ENCODE measurements at regions not wholly inside any gene's neighbourhood (a gene's known extent, or its start where the extent isn't known, plus 50 kb on each side); places are given as distances from the start of the nearest gene placed in this dataset.

DNA sequence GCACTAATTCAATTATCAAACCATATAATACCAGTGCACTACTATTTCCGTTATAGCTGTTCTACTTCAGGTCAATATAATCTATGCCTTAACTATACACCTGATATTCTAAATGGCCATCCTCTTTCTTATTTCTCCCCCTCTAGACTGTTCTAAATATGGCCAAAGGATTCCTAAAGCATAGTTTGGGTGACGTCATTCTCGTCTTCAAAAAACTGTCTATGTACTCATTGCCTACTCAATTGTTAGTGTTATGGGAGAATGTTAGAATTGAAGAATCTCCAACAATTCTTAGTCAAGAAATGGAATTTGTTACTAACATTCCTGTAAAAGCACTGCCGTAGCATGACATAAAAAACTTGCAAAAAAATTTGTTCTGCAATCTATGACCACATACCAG lies 431.1 kb upstream of the ANO3 start:
- Histone ChIP-seq H3K4me3 (replicated peaks; ENCODE audit: insufficient read depth, low read length) (no peak overlapping the region), H3K27me3 (ENCODE audit: insufficient read depth, poor library complexity, severe bottlenecking) (no peaks in the 10 kb centered on the region), H3K27ac (replicated peaks) (no peak overlapping the region)
- no peak for DNase-seq (ENCODE audit: low read depth in 1 of 2, low spot score in 1 of 2)
- TF ChIP-seq, protein P1, sequence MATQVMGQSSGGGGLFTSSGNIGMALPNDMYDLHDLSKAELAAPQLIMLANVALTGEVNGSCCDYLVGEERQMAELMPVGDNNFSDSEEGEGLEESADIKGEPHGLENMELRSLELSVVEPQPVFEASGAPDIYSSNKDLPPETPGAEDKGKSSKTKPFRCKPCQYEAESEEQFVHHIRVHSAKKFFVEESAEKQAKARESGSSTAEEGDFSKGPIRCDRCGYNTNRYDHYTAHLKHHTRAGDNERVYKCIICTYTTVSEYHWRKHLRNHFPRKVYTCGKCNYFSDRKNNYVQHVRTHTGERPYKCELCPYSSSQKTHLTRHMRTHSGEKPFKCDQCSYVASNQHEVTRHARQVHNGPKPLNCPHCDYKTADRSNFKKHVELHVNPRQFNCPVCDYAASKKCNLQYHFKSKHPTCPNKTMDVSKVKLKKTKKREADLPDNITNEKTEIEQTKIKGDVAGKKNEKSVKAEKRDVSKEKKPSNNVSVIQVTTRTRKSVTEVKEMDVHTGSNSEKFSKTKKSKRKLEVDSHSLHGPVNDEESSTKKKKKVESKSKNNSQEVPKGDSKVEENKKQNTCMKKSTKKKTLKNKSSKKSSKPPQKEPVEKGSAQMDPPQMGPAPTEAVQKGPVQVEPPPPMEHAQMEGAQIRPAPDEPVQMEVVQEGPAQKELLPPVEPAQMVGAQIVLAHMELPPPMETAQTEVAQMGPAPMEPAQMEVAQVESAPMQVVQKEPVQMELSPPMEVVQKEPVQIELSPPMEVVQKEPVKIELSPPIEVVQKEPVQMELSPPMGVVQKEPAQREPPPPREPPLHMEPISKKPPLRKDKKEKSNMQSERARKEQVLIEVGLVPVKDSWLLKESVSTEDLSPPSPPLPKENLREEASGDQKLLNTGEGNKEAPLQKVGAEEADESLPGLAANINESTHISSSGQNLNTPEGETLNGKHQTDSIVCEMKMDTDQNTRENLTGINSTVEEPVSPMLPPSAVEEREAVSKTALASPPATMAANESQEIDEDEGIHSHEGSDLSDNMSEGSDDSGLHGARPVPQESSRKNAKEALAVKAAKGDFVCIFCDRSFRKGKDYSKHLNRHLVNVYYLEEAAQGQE (IDR thresholded peaks at IDR 0.05; ENCODE audit: insufficient replicate concordance, low read depth): no peak
- TF ChIP-seq, protein P2, sequence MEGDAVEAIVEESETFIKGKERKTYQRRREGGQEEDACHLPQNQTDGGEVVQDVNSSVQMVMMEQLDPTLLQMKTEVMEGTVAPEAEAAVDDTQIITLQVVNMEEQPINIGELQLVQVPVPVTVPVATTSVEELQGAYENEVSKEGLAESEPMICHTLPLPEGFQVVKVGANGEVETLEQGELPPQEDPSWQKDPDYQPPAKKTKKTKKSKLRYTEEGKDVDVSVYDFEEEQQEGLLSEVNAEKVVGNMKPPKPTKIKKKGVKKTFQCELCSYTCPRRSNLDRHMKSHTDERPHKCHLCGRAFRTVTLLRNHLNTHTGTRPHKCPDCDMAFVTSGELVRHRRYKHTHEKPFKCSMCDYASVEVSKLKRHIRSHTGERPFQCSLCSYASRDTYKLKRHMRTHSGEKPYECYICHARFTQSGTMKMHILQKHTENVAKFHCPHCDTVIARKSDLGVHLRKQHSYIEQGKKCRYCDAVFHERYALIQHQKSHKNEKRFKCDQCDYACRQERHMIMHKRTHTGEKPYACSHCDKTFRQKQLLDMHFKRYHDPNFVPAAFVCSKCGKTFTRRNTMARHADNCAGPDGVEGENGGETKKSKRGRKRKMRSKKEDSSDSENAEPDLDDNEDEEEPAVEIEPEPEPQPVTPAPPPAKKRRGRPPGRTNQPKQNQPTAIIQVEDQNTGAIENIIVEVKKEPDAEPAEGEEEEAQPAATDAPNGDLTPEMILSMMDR (IDR thresholded peaks at IDR 0.05; ENCODE audit: insufficient read depth, low read length): no peak
- TF ChIP-seq GABPA (IDR thresholded peaks at IDR 0.05; ENCODE audit: low read depth) (no peak), POLR2AphosphoS5 (IDR thresholded peaks at IDR 0.05; ENCODE audit: low read depth) (no peak), SPI1 (IDR thresholded peaks at IDR 0.05; ENCODE audit: borderline replicate concordance, low read depth) (no peak)

DNA sequence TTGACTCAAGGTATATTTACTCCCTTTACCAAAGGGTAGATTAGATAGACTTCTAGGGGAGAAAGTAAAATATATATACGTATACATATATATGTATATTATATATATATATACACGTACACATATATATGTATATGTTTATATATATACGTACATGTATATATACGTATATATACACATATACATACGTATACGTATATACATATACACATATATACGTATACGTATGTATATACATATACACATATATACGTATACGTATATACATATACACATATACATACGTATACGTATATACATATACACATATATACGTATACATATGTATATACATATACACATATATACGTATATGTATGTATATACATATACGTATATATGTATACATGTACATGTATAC lies 430.5 kb upstream of the ANO3 start:
- Histone ChIP-seq H3K27me3 (ENCODE audit: insufficient read depth, poor library complexity, severe bottlenecking) (no peaks in the 10 kb centered on the region), H3K27ac (replicated peaks) (no peak overlapping the region), H3K4me3 (replicated peaks; ENCODE audit: insufficient read depth, low read length) (no peak overlapping the region)
- no peak for DNase-seq (ENCODE audit: low read depth in 1 of 2, low spot score in 1 of 2)
- no peak for TF ChIP-seq GABPA (IDR thresholded peaks at IDR 0.05; ENCODE audit: low read depth)
- TF ChIP-seq, protein P1 (IDR thresholded peaks at IDR 0.05; ENCODE audit: insufficient replicate concordance, low read depth): no peak

DNA sequence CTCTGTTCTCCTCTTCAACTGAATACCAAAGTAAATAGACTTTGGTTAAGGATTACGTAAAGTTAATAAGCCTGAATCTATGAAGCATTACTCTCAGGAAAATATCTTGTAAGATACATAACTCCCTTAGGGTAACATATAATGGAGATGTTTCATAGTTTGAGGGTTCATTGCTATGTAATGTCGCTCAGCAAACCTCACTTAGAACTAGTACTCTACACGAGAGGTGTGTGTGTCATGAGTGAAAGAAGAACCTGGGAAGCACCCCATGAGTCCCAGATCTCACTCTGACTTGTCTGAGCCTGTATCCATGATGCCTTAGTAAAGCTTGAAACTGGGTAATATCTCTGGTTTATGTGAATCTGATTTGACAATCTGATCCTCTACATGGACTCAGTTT lies 429.5 kb upstream of the ANO3 start:
- DNase-seq (ENCODE audit: low read depth in 1 of 2, low spot score in 1 of 2): no peak
- TF ChIP-seq, protein P1 (IDR thresholded peaks at IDR 0.05; ENCODE audit: insufficient replicate concordance, low read depth): no peak
- TF ChIP-seq GABPA (IDR thresholded peaks at IDR 0.05; ENCODE audit: low read depth): no peak
- TF ChIP-seq, protein P2 (IDR thresholded peaks at IDR 0.05; ENCODE audit: insufficient read depth, low read length): no peak
- TF ChIP-seq SPI1 (IDR thresholded peaks at IDR 0.05; ENCODE audit: borderline replicate concordance, low read depth): no peak
- TF ChIP-seq POLR2AphosphoS5 (IDR thresholded peaks at IDR 0.05; ENCODE audit: low read depth): no peak
- no peak overlapping the region for H3K4me3 ChIP-seq (replicated peaks; ENCODE audit: insufficient read depth, low read length)
- no peak overlapping the region for H3K27ac ChIP-seq (replicated peaks)
- no peaks in the 10 kb centered on the region for H3K27me3 ChIP-seq (ENCODE audit: insufficient read depth, poor library complexity, severe bottlenecking)

DNA sequence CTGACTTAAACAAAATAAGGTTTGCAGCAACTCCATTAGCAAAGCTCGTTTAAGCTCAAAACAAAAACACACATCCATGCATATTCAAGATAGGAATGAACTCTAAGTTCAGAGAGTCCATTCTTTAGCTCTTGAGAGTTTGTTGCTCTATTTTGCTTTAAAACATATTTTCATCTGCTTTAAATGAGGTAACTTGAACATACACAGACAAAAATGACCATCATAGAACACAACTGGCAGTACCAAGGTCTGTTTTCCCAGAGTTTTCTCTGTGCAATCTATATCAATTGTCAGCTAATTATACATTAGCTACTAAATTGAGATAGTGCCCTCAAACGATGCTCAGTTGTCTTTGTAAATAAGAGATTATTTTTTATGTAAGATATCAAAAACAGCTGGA lies 423.2 kb upstream of the ANO3 start:
- no peak for DNase-seq (ENCODE audit: low read depth in 1 of 2, low spot score in 1 of 2)
- H3K27ac ChIP-seq (replicated peaks): no peak overlapping the region
- H3K4me3 ChIP-seq (replicated peaks; ENCODE audit: insufficient read depth, low read length): no peak overlapping the region
- H3K27me3 ChIP-seq (ENCODE audit: insufficient read depth, poor library complexity, severe bottlenecking): no peaks in the 10 kb centered on the region
- TF ChIP-seq, protein P1 (IDR thresholded peaks at IDR 0.05; ENCODE audit: insufficient replicate concordance, low read depth): no peak
- no peak for TF ChIP-seq GABPA (IDR thresholded peaks at IDR 0.05; ENCODE audit: low read depth)
- TF ChIP-seq, protein P2 (IDR thresholded peaks at IDR 0.05; ENCODE audit: insufficient read depth, low read length): no peak
- TF ChIP-seq SPI1 (IDR thresholded peaks at IDR 0.05; ENCODE audit: borderline replicate concordance, low read depth): no peak
- TF ChIP-seq POLR2AphosphoS5 (IDR thresholded peaks at IDR 0.05; ENCODE audit: low read depth): no peak
